GM18870 (cell line): ENCODE measurements at regions not wholly inside any gene's neighbourhood (a gene's known extent, or its start where the extent isn't known, plus 50 kb on each side); places are given as distances from the start of the nearest gene placed in this dataset.

ENCODE experiments used
- ATAC-seq: cut with Tn5 transposase; IDR thresholded peaks from one replicate; pipeline ENCODE4 v1.9.1; 2021; ENCODE audit warnings: moderate library complexity; ENCODE audit not compliant: unreplicated experiment

DNA sequence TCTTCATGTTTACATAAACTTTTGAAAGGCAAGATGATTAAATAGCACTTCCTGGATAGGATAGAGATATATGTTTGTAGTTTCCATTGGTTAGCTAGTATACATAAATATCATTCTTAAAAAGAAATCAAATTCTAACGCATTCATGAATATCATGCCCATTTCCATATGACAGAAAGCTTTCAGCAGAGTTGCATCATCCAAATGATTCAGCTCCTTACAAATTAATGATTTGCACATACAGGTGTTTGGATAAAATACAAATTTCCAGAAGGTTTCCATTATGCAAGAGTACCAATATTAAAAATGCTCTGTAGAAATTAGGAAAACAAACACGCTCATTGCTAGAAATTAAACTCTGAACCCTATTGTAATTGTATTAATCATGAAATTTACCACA, 264.4 kb downstream of the FOXG1 start:
- no peak for ATAC-seq

DNA sequence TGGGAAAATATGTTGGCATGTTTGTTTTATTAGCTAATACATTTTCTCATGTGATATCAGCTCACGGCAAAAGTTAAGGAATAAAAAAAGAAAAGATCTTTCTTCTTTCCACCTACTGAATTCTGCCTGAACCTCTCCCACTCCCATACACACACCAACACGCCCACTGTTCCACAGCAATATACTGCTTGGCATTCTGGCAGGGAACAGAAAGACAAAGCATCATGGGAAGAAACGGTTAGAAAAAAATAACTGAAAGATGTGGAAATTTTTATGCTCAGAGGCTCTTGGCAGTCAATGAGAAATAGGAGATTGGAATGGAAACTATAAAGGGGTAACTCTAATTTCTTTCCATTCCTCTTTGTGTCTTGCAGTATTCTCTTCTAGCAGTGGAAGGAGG, 268.5 kb downstream of the FOXG1 start:
- no peak for ATAC-seq

DNA sequence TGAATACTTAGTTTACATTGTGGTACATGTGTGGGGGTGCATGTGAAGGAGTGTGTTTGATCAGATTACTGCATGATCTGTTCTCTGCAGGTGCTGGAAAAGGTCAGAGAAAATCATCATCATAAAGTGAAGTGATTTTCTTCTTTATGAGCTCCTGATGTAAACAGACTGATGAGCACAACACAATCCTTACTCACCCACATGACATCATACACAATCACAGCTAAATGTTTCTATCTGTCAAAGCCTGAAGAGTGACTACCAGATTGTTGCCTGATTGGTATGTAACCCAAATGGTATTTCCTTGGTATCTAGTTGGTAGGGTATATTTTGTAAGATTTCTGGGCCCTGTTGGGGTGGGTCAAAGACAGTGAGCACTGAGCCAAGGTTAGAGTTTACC, 270.8 kb downstream of the FOXG1 start:
- no peak for ATAC-seq

DNA sequence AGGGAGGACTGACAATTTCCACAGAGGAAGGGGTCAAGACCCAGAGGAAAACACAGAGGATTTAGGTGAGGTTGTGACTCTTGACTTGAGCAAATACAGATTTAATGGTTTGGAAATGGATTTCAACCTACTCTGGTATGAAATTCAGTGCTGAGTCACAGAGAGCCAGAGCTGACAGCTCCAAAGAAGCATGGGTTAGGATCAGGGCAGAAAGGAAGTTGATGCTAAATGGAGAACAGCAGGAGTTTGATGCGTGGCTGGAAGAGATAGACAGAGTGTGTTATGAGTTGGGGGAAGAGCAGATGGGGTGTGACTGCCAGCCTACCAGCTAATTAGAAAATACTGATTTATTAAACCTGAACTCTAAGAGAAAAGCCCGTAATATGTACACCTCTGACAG, 272.6 kb downstream of the FOXG1 start:
- no peak for ATAC-seq

DNA sequence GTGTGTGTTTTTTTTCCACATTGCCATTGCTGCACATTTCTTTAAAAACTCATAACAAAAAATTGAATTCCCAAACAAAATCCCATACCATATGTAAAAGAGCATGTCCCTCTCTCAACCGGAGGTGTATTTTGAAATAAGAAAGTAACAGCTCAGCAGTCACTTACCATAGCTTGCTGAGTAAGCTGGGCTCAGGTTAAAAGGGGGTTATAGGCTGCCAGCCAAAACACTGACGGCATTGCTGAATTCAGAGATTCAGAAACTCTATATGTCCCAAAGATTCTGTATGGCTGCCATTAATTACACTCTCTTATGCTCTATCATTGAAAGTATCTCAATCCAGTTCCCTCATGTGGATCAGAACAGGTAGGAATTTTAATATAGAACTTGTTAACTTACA, 276.0 kb downstream of the FOXG1 start:
- ATAC-seq, result no peak

DNA sequence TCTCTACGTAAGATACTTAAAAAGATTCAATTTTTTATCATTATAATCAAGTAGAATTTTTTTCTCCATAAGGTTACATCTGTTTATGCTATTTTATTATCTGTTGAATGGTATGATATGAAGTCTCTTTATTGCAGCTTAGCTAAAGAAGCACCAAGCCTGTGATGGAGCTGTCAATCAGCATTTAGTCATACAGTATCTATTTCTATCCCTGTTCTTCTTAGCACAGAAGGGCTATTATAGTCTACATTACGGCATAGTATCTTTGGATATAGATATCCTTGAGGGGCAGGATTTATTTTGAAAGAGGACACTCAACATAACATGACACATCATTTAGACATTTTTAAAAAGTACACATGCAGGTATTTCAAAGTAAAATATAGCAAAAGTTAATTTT, 277.1 kb downstream of the FOXG1 start:
- no peak for ATAC-seq

DNA sequence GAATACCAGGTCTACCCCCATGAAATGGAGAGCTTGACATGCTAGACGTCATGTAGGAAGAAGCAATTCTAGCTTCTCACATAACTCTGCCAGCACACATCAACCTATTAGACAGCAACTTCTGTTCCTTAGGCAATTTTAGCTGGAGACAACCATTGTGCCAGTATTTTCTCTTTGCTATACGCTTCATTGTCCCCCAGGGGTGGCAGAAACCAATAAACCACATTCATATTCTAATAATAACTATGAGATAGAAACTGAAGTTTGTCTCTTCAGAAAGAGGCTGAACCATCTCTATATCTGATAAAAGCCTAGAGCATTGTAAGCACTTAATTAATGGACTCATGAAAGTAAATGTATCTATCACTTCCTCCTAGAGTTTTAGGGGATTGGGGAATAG, 278.6 kb downstream of the FOXG1 start:
- no peak for ATAC-seq

DNA sequence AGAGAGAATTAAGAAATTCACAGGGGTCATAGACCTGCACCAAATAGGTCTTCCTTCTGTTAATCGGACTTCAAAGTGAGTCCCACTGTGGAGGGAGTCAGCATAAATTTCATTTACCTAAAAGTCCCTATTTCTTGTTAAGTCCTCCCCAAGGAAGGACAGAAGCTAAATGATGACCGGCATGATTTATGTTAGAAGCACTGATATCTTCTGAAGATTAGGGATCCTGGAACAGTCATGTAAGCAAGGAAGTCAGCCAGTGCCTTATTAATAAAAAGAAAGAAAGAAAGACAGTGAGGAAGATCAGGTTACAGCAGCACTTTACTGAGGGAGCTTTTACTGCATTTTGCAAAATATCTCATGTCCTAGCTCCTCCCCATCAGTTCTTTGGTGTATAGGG, 287.5 kb downstream of the FOXG1 start:
- no peak for ATAC-seq

DNA sequence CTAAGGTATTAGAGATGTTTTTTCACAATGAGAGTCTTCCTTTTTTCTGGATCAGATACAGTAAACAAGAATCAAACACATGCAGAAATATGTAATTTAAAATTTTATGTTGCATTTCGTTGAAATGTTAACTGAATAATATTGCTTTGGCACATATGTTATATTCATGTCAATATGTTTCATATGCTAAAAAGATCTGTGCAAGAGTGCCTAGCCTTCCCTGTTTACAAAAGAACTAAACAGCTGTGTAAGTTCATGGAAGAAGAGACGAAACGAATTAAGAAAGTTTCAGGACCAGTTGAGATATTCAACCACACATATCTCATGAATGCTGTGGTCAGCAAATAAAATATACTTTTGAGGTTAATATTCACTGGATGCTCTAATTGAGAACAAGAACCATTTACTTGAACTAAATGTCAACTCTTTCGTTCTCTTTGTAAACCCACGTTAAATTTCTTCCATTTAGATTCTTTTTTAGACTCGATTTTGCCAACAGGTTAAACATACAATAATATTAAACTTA, 289.5 kb downstream of the FOXG1 start:
- ATAC-seq, result no peak

DNA sequence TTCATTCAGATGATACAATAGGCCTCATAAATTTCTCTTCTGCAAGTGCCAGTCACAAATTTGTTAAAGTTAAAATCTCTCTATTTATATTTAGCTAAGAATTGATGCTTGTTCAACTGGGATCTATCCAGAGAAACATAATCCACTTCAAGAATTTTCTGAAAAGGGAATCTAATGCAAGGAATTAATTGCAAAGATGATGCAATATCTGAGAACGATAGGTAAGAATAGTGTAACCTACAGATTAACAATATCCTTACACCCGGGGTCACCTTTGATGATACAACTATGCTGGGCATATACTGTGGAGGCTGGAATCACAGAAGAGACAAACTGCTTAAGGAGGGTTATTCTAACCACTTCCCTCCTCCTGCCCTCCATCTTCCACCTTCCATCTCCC, 295.1 kb downstream of the FOXG1 start:
- no peak for ATAC-seq

DNA sequence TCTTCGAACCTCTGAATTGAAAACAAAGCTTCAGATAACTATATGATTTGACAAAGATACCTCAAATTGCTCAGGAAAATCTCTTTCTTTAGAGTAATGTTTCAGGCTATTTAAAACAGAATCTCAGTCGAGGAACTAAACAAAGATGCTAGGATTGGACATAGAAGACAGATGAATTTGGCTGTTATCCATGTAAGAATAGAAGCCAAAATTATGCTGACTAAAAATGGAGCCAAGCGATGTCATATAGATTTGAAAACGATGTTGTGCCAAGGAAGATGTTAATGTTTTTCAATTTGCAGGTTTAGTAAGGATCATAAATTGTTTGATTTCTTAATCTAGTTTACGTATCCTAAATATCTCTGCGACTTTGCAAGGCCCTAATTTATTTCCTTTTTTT, 295.9 kb downstream of the FOXG1 start:
- ATAC-seq, result no peak

DNA sequence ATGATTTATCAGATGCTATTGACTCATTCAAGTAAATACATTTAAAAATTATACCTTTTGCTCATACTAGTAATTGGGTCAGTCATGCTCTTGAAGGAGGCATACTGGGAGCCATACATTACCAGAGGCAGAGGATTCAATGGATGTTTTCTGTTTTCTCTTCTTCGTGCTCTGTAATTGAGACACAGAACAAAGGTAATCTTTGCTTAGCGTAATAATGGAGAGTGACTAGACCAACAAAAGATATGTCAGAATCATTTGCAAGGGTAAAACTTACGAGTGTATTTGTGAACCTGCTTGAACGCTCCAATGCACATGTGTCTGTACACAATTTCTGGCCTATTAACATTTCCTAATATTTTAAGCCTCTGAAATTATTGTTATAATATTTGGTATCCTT, 296.4 kb downstream of the FOXG1 start:
- no peak for ATAC-seq

DNA sequence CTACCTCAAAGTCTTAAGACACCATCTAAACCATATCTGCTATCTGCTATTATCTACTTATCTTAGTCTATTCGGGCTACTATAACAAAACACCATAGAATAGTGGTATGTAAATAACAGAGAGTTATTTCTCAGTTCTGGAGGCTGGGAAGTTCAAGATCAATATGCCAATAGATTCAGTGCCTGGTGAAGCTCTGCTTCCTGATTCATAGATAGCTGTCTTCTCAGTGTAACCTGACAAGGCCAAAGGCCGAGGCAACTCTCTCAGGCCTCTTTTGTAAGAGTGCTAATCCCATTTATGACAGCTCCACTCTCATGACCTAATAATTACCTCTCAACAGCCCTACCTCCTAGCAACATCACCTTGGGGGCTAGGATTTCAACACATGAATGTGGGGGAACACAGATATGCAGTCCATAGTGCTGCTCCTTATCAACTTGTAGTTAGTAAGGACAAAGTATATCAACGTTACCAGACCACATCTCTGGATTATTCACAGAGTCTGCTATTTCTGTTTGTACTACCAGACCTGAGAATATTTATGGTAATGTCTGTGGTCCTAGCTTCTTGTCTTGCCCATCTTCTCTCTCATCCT, 297.8 kb downstream of the FOXG1 start:
- ATAC-seq, result no peak

DNA sequence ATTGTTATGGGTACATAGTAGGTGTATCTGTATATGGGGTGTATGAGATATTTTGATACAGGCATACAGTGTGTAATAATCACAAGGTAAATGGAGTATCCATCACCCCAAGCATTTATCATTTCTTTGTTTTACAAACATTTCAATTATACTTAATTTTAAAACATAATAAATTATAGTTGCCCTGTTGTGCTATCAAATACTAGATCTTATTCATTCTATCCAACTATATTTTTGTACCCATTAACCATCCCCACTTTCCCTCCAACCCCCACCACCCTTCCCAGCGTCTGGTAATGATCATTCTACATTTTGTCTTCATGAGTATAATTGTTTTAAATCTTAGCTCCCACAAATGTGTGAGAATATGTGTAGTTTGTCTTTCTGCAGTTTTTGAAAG, 302.6 kb downstream of the FOXG1 start:
- no peak for ATAC-seq

DNA sequence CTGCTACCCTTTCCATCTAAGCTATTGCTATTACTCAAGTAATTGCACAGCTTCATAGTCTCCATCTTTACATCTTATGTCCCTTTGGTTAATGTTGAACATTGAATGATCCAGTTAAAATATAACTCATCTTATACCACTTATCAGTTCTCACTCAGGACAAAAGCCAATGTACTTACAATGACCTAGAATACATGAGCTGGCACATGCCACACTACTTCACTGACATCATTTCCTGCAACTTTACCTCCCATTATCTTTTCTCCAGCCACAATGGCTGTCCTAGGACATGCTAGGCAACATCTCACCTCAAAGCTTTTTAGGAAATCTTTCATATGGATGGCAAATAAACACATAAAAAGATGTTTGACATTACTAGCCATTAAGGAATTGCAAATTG, 309.2 kb downstream of the FOXG1 start:
- ATAC-seq, result no peak

DNA sequence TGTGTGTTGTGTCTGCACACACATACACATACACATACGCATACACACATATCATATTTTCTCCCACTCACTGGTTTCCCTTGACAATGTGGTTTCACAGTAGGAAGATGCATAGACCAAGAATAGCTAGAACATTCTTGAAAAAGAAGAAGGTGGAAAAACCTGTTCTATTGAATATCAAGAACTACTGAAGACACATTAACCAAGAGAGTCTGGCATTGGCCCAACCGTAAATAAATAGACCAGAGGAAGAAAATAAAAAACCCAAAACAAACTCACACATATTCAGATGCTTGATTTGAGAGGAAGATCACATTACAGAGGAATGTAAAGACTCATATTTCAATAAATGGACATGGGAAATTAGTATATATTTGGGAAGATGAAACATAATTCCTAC, 311.3 kb downstream of the FOXG1 start:
- ATAC-seq, result no peak

DNA sequence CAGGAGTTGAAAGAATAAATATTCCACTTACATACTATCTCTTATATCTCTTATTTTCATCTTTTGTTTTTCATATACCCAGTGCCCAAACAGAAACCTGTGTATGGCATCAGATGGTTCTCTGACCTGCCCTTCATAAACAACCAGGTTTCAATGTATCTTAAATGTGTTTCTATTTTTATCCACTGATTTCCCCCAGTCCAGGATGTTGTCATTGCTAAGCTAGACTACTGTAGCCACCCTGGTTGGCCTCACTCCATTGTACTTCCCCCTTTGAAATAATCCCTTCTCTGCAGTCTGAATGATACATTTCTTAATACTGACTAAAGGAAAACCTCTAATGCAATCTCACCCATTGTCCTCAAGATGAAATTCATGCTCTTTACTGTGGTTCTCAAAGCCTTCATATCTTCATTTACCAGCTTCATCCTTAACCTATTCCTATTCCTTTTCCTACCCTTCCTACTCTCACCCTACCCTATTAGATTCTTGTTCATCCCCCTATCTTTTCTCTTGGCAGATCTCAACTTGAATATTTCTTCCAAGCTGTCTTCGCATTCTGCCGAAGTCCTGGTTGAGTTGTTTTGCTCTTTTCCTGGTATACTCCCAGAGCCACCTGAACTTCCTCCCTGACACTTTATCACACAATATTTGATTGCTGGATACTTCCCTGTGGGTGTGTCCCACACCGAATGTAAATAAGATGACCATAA, 312.4 kb downstream of the FOXG1 start:
- ATAC-seq, result no peak

DNA sequence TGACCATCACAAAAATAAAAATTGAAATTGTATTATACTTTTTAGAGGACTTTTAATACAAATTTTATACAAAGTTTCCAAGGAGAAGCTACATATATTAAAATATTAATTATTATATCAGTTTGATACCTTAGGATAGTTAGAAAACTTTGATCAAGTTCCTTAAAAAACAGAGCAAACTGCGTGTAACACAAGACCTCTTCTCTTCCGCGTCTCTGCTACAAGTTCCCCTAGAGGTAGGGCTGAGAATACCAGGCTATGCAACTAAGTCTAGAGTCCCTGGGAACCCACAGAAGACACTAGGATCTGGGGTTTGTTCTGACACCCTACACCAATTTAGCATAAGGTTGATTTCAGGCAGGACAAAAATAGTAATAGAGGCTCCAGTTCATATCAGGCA, 319.0 kb downstream of the FOXG1 start:
- ATAC-seq, result no peak

DNA sequence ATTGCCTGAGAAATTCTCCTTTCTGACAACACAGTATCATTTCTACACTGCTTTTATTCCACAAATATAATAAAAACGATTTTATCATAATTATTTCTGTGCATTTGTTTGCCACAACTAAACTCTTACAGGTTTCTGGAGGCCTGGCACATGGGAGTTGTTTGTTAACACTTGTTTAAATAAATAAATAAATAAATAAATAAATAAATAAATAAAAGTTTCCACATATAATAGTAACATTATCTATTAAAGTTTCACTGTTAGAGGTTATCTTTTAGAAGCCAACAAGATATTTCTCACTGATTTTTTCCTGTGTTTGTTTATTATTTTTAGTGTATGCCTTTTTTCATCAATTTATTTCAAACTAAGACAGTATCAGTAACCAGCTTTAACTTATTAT, 323.3 kb downstream of the FOXG1 start:
- no peak for ATAC-seq

DNA sequence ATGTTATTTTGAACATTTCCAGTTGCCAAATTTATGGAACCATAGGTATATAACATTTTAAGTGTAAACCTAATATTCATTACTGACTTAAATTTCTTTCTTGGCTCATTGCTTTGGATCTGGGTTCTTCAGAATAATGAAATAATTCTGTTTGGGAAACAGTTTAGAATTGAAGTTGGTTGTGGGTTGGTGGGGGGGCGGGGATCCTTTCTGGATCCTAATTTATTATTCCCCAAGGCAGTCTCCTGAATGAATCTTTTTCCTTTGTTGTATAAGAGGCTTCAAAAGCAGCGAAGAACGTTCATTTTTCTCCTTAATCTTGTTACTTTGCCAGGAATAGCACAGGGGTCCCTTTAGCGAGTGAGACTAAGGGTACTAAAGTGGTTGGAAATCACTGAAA, 325.5 kb downstream of the FOXG1 start:
- no peak for ATAC-seq

DNA sequence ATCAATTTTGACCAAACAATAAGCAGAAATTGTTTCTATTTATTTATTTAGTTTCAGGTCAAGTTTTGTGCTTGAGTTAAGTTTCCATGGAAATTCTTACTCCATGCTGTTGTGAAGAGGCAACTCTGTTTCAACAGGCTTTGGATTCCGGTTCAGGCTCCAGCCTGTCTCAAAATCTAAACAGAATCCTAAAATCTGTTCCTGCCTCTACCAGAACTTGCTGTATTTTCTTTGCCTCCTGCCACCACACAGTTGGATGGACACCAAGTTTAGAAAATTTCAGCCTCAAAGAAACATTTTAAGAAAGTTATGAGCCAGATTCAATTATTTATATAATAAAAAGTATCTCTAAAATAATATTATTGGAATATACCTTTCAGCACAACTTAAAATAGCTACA, 330.9 kb downstream of the FOXG1 start:
- ATAC-seq, result no peak

DNA sequence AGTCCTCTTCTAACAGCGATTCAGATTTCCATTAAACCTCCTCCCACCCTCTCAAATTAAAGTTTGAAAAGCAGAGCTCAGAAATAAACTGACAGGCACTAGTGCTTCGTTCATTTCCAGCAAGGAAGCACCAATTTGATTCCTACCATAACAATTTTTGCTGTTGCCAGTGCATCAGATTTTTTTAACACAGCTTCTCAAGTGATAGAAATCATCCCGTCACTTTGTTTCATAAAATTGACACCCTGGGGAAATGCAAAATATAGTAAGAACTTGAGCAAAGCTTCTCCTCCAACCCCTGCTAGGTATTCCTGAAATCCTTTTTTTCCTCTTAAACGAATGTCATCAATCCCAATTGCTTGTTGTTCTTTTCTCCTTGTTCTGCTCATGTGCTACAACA, 332.1 kb downstream of the FOXG1 start:
- ATAC-seq, result no peak

DNA sequence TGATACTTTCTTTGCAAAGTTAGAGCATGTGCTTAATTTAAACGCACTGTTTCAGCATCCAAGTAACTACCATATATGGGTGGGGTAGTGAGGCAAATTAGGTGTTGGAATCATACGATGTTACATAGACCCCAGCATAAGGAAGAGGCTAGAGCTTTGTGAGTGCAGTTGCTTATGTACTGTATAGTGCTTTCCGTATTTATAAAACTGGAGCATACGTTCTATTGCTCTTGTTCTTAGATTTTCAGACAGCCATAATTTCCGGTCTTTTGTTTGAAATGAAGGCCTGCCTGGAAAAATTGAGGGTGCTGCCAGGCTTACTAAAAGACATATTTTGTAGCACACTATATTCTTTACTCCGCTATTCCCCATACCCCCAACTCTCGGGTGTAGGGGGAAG, 335.7 kb downstream of the FOXG1 start:
- no peak for ATAC-seq
